ENCODE measurements at regions not wholly inside any gene's neighbourhood (a gene's known extent, or its start where the extent isn't known, plus 50 kb on each side); places are given as distances from the start of the nearest gene placed in this dataset.
"Not testable (repeated sequence)": the region's sequence is repeated elsewhere in the genome, so short reads cannot be mapped to it uniquely, and the experiment has no call there.

DNA sequence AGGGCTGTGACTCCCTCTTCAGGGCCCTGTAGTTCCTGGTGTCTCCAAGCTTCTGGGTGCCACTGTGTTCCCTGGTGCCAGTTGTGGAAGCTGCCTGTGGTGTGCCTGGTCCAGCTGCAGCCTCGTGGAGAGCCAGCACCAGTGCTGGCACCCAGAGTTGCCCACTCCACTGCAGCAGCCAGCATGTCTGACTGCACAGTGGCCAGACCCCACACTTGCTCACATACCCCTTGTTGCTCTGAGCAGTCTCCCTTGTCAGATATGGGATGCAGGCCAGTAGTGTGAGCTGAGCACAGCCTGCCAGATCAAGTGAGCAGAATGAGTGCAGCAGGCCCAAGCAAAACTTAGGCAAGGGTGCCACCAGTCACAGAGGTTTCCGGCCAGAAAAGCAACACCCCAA lies 108.6 kb downstream of the ZMAT1 start:
- no peak for DNase-seq (ENCODE audit: low read depth)

DNA sequence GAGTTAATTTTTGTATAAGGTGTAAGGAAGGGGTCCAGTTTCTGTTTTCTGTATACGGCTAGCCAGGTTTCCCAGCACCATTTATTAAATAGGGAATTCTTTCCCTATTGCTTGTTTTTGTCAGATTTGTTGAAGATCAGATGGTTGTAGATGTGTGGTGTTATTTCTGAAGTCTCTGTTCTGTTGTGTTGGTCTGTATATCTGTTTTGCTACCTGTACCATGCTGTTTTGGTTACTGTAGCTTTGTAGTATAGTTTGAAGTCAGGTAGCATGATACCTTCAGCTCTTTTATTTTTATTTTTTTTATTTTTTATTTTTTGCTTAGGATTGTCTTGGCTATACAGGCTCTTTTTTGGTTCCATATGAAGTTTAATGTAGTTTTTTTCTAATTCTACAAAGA lies 114.1 kb downstream of the ZMAT1 start:
- DNase-seq (ENCODE audit: low read depth), result not testable (repeated sequence)

DNA sequence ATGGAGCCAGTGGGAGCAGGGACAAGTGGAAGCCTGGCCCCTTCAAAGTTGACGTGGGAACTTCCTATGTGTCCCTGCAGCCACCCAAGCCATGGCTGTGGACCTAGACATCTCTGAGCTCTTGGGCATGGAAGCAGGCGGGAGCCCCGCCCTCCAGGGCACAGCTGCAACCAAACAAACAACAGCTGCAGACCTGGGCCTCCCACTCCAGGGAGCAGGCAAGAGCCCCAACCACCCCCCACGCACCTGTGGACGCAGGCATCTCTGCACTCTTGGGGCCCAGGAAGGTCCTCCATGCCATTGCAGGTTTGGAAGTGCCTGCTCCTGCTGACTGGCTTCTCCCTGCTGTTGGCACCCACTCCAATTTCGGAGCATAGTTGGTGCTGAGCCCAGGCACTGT lies 118.6 kb downstream of the ZMAT1 start:
- no peak for DNase-seq (ENCODE audit: low read depth)

DNA sequence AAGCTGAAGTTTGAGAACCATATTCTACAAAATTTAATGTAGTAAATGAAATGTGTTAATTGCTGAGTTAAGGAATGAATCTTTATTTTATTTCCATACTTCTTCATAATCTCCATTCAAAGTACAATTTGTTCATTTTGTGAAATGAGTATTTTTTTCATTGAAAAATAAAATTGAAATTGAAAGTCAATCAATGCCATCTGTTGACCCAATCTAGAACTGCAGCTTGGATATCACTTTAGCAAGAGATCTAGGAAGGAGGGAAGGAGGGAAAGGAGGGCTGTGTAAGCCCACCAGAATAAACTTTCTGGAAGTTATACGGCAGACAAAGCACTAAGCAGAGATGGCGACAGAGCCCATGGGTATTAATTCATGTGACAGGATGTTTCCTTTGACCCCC lies 128.4 kb downstream of the ZMAT1 start:
- DNase-seq (ENCODE audit: low read depth), result peak; percentile 9

DNA sequence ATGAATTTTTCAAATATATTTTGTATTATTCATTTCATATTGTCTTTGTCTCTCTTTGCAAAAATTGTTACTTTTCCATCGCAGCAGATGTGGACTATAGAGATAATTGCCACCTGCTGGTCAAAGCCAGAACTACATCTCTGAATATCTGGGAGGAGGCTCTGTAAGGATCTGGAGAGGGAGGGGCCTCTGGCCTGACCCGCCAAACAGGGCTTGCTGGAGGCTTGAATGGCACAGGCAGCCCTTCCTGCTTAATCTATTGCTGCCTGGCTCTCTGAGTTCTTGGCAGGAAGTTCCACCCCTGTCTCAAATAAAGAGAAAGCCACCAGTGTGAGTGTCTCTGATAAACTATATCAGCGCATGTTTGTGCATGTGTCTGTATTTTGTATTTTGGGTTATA lies 132.4 kb downstream of the ZMAT1 start:
- DNase-seq (ENCODE audit: low read depth), result peak; percentile 76

DNA sequence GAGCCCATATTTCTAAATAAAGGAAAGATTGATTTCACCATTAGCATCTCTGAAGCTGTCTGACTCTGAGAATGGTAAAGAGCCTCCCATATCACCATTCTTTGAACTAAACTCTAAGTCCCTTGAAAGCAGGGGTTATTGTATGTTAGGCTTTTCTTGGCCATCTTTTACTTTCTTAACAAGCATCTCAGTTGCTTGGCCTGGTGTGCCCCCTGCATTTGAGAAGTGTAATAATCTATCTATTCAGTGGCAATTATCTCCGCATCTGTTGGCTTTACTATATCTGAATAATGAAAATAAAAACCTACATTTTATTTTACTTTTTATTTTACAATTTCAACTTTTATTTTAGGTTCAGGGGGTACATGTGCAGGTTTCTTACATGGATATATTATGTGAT lies 128.3 kb upstream of the ARMCX2 start:
- no peak for DNase-seq (ENCODE audit: low read depth)

DNA sequence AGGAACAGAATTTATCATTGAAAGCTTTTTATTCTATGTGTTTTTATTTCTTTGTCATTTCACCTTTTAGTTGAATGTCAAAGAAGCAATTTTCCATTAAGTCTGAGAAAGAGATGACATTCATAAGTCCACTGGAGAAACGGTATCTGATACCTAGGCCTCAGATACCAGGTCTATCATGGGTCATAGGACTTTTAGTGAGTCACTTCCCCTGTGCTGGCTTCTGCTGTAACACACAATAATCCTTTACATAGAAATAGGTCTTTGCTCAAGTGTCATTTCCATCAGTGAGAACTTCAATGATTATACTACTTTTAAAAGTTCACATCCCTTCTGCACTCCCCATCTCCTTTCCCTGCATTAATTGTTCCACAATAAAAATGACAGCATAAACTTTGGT lies 125.5 kb upstream of the ARMCX2 start:
- no peak for DNase-seq (ENCODE audit: low read depth)

DNA sequence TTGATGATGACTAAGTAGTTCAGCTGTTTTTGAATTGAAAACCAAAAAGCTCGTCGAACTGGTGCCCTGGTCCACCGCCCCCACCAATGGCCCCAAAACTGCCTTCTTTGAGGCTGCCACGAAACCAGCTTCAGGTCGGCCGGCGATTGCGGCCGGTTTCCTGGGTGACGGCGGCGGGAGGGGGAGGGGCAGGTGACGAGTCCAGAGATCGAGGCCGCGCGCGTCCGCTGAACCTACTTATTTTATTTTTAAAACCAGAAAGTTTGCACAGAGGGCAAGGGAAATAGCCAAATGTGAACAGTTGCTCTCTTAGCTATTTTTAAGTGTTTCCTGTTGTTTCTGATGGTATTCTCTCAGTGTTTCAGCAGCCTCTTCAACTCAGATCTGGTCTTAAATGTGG lies 120.8 kb upstream of the ARMCX2 start:
- DNase-seq (ENCODE audit: low read depth), result not testable (repeated sequence)

DNA sequence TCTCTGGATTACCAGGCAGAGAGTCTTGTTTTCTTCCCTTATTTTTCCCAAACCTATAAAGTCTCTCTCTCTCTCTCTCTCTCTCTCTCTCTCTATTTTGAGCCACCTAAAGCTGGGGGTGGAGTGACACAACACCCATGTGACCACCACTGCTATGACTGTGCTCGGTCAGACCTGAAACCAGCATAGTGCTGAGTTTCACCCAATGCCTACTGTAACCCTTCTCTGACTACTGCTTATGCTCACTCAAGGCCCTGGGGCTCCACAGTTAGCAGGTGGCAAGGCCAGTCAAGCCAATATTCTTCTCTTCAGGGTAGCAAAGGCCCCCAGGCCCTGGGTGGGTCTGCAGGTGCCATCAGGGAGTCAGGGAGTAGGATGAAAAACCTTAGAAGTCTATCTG lies 114.7 kb upstream of the ARMCX2 start:
- no peak for DNase-seq (ENCODE audit: low read depth)

DNA sequence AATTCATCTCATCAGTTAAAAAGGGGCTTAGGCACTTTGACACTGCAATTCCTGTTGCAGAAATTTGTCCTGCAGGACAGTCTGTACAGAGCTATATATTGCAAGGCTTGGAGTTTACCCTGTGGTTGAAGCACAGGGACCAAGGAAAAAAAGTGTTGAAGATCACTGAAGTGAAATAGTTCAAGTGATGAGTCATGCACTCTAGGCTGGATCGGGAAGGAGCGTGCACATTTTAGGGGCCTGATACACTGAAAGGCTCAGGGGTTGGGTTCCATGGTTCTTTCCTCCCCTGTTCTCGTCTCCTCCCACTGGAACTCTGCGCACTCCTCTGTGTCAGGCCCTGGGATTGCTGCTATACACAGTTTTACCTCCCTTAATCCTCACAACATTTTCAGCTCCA lies 104.9 kb upstream of the ARMCX2 start:
- DNase-seq (ENCODE audit: low read depth), result peak; percentile 14

DNA sequence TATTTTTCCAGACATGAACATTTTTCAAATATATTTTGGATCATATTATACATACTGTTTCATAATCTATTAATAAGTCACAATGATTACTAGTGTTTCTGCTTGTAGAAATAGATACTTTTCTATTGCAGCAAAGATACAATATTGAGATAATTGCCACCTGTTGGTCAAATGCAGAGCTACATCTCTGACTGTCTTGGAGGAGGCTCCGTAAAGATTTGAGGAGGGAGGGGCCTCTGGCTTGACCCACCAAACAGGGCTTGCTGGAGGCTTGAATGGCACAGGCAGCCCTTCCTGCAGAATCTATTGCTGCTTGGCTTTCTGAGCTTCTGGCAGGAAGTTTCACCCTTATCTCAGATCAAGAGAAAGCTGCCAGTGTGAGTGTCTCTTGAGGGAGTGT lies 99.3 kb upstream of the ARMCX2 start:
- DNase-seq (ENCODE audit: low read depth), result peak; percentile 39

DNA sequence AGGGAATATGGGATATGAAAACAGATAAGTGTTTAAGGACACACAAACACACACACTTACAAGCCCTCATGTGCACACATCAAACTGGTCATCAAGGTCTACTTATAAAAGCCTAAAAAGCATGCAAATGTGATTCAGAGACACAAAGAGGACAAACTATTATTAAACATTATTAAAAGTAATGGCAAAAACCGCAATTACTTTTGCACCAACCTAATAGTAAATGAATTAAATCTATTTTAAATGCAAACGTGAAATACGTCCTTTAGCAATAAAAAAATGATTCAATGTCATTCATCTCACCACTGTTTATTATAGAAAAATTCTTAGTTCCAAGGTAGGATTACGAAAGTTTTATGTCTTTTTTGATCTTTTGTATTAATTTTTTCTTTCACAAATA lies 91.1 kb upstream of the ARMCX2 start:
- DNase-seq (ENCODE audit: low read depth), result no peak

DNA sequence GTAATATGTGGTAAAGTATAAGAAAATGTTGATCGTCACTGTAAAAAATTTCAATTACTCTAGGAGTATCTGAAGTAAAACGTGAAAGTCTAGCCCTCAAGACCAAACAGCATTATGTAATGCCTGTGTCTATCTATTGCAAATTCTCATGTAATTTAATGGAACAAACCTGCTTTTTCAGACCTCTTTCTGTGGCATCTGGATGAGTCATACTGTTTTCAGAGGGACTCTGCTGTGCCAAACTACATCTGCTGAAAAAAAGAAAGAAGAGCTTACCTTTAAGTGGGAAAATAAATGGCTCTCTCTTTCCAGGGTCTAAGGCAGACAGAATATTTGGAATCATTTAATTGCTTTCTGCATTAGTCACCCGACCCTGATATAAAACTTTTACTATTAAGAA lies 89.8 kb upstream of the ARMCX2 start:
- peak; percentile 28 for DNase-seq (ENCODE audit: low read depth)

DNA sequence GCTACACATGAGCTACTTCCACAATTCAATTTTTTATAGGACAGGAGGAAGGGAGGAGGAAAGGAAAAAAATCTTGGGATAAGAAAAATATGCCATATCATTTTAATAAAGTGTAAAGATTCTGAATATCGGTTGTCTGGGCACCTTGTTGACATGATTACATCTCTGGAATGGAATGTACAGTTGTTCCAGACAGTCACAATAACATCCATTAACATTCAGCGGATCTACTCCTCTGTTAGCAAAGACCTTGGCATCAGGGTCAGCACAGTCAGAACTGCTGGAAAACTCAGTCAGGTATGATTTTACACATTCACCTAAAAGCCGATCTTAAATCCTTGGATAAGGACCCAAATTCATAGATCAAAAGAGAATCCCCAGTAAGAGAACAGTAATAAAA lies 85.4 kb upstream of the ARMCX2 start:
- no peak for DNase-seq (ENCODE audit: low read depth)

DNA sequence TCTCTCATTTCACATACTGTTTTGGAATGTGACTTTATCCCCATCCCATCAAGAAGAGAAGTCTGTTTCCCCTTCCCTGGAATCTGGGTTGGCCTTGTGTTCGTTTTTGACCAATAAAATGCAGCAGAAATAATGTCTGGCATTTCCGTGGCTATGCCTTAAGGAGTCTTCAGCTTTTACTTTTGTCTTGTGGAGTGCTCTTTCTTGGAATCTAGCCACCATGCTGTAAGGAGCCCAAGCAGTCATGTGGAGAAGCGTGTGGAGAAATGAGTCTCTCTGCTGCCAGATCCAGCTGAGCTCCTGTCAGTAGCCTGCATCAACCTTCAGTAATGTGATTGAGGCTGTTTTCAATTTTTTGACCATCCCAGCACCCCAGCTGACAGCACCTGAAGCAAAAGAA lies 84.4 kb upstream of the ARMCX2 start:
- no peak for DNase-seq (ENCODE audit: low read depth)

DNA sequence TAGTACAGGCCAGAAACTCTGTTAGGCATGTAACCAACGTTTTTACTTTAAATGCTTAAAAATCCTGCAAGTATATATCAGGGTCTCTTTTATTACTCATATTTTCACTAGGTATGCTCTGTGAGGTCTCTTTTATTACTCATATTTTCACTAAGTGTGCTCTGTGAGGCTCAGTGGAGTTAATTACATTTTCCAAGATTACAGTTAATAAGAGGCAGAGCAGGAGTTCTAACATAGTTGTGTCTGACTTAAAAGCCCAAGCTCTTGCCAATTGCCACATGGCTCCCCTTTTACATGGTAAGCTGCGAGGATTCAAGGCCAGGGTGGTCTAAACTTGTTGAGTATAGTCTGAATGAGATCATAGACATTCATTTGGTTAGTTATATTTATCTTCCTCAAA lies 81.0 kb upstream of the ARMCX2 start:
- no peak for DNase-seq (ENCODE audit: low read depth)

DNA sequence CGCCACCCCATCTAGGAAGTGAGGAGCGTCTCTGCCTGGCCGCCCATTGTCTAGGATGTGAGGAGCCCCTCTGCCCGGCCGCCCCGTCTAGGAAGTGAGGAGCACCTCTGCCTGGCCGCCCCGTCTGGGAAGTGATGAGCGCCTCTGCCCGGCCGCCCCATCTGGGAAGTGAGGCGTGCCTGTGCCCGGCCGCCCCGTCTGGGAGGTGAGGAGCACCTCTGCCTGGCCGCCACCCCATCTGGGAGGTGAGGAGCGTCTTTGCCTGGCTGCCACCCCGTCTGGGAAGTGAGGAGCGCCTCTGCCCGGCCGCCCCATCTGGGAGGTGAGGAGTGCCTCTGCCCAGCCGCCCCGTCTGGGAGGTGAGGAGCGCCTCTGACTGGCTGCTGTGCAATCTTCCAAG lies 79.2 kb upstream of the ARMCX2 start:
- not testable (repeated sequence) for DNase-seq (ENCODE audit: low read depth)

DNA sequence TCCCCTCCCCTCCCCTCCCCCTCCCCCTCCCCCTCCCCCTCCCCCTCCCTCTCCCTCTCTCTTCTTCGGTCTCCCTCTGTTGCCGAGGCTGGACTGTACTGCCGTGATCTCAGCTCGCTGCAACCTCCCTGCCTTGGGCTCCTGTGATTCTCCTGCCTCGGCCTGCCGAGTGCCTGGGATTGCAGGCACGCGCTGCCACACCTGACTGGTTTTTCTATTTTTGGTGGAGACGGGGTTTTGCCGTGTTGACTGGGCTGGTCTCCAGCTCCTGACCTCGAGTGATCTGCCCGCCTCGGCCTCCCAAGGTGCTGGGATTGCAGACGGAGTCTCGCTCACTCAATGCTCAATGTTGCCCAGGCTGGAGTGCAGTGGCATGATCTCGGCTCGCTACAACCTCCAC lies 78.8 kb upstream of the ARMCX2 start:
- DNase-seq (ENCODE audit: low read depth), result not testable (repeated sequence)

DNA sequence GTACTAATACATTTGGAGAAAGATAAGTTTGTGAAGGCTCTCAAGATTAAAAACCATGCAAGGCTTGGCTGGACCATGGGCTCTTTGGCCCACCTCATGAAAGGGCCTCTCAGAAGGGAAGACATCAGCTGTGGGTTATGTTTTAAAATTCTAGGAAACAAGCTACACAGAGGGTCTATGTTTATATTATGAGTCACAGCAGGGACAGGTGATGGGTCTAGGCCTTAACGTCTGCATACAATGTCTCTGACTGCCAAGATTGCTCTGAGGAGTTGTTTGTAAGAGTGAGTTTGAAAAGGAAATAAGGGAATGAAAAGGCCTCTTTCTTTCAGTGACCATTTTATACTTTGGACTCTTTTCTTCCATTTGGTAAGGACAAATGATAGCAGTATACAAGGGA lies 77.0 kb upstream of the ARMCX2 start:
- DNase-seq (ENCODE audit: low read depth), result no peak

DNA sequence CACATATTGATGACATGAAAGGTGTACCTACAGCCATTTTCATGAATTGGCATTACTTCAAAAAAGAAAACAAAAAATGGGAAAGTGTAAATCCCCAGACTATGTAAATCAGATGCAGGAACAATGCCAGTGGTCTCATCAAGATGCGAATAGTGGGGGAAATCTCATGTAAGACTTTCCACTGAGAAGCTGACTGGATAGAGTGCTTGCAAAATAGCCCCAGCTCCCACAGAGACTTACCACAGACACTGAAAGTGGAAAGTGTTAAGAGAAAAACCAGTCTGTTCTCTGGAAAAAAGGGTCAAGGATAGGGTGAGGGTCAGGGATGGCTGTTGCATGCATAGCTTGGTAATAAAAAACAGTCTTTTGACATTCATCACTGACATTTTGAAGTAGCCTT lies 73.2 kb upstream of the ARMCX2 start:
- no peak for DNase-seq (ENCODE audit: low read depth)

DNA sequence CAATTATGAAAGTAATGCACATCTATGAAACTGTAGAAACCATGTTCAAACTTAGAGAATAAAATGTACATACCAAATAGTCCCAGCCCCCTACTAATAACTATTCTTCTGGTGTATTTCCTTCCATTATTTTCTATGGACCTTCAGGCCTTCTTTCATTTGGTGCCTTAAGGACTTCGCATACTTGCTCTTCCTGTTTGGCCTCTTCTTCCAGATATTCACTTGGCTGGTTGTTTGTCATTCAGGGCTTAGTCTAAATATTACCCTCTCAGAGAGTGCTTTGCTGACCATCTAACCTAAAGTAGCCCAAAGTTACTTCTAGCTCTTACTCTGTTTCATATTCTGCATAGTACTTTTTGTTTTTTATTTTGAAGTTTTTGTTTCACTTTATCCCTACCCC lies 70.3 kb upstream of the ARMCX2 start:
- no peak for DNase-seq (ENCODE audit: low read depth)
